ENCODE measurements at regions not wholly inside any gene's neighbourhood (a gene's known extent, or its start where the extent isn't known, plus 50 kb on each side); places are given as distances from the start of the nearest gene placed in this dataset.

DNA sequence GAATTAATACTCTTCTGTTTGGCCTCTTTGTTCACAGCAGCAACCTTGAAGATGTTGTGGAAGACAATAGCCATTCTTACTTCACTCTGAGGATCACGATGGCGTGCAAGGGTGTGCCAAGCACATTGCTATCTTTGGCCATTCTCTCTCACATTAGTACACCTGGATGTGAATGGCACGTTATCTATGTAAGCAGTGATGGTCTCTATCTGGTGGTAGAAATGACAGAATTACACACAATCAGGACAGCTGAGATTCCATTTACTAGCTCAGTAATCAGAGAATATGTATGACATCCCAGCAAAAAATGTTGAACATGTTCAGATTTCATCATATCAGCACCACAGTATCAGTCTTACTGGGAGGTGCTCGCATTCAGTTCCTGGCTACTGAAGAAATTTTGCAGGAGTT lies 116.2 kb downstream of the LCA5 start:
- no peak for TF ChIP-seq EZH2 (IDR thresholded peaks at IDR 0.05)
- TF ChIP-seq, protein P1, sequence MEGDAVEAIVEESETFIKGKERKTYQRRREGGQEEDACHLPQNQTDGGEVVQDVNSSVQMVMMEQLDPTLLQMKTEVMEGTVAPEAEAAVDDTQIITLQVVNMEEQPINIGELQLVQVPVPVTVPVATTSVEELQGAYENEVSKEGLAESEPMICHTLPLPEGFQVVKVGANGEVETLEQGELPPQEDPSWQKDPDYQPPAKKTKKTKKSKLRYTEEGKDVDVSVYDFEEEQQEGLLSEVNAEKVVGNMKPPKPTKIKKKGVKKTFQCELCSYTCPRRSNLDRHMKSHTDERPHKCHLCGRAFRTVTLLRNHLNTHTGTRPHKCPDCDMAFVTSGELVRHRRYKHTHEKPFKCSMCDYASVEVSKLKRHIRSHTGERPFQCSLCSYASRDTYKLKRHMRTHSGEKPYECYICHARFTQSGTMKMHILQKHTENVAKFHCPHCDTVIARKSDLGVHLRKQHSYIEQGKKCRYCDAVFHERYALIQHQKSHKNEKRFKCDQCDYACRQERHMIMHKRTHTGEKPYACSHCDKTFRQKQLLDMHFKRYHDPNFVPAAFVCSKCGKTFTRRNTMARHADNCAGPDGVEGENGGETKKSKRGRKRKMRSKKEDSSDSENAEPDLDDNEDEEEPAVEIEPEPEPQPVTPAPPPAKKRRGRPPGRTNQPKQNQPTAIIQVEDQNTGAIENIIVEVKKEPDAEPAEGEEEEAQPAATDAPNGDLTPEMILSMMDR (IDR thresholded peaks at IDR 0.05 in 2 of 3, conservative IDR thresholded peaks at IDR 0.05 in 1 of 3; ENCODE audit: borderline replicate concordance in 1 of 3, insufficient read depth in 1 of 3, low read depth in 2 of 3, low read length in 2 of 3), result no peak
- TF ChIP-seq POLR2A (IDR thresholded peaks at IDR 0.05; ENCODE audit: borderline replicate concordance, extremely low read depth, insufficient read depth, insufficient read length), result no peak
